Heart left ventricle (tissue), 13 donors: ENCODE measurements at regions not wholly inside any gene's neighbourhood (a gene's known extent, or its start where the extent isn't known, plus 50 kb on each side); places are given as distances from the start of the nearest gene placed in this dataset.

Source experiments
- CTCF ChIP-seq, 12 donors: fragments of 200-600 bp; sonication (generic) in 4 of 12; IDR thresholded peaks; one replicate each; pipeline versions ENCODE4 v1.5.0 to v1.8.0; 2018 to 2022; ENCODE audit warnings: antibody characterized with exemption in 12 of 12, mild to moderate bottlenecking in 5 of 12
- POLR2A ChIP-seq, 2 donors: fragments of 450-650 bp; IDR thresholded peaks; one replicate each; pipeline ENCODE4 v1.6.1; 2017; ENCODE audit warnings: antibody characterized with exemption in 2 of 2, mild to moderate bottlenecking in 2 of 2, moderate library complexity in 2 of 2
- donor health status: ischemic (EF 13 %, LVEDD 7.1; RV severe dilation, severe dysfunction).
- donor health status: DM: no; HTN: yes; CAD: no.
- donor health status: DM: no; HTN: no; CAD: no.
- donor health status: ischemic (EF 25% LVEDD 6.9; RV normal size, moderate dysfunction).
- donor health status: ischemic (EF 25% LVEDD 5.7; RV mildly dilated, moderate dysfunction).
- donor health status: ischemic (EF 35%, LVEDD 5.7; RV mildly dilated, moderate dysfunction).
- donor health status: nonischemic (EF 11% LVEDD 7.7; RV severe dilation, severe dysfunction).
- donor health status: DM: yes; HTN: yes; CAD: no.
- donor health status: PGD.
- donor health status: ischemic (EF 29% LVEDD 5.4; RV normal size, mild dysfunction).
- donor health status: nonischemic (EF 23%, LVEDD 6.1; RV moderate dilation, normal function).

- TF ChIP-seq CTCF (IDR thresholded peaks at IDR 0.05) (no peak), POLR2A (IDR thresholded peaks at IDR 0.05) (no peak)
These were observed 54.6 kb upstream of the C1GALT1 start for GRCh38 chr7:7127773-7128172.
